Suprapubic skin (tissue), 4 donors: ENCODE measurements at regions not wholly inside any gene's neighbourhood (a gene's known extent, or its start where the extent isn't known, plus 50 kb on each side); places are given as distances from the start of the nearest gene placed in this dataset.

Experiments used
- CTCF ChIP-seq, 2 donors: fragments of 200-600 bp in 1 of 2; fragments of 450-650 bp in 1 of 2; sonication (generic) in 1 of 2; IDR thresholded peaks; one replicate each; pipeline ENCODE4 v1.5.1; 2016 to 2019; ENCODE audit warnings: antibody characterized with exemption in 2 of 2, mild to moderate bottlenecking in 1 of 2, moderate library complexity in 1 of 2
- POLR2A ChIP-seq, 2 donors: fragments of 450-650 bp; IDR thresholded peaks; one replicate each; pipeline ENCODE4 v1.6.1; 2017; ENCODE audit warnings: antibody characterized with exemption in 2 of 2, mild to moderate bottlenecking in 2 of 2, moderate library complexity in 2 of 2
- POLR2AphosphoS5 ChIP-seq, 3 donors: sonication (generic); formaldehyde crosslinking; IDR thresholded peaks; one replicate each; pipeline ENCODE4 v1.6.1; 2017; ENCODE audit warnings: antibody characterized with exemption in 3 of 3

- no peak for TF ChIP-seq CTCF (IDR thresholded peaks at IDR 0.05)
- TF ChIP-seq POLR2A (IDR thresholded peaks at IDR 0.05), result no peak
- no peak for TF ChIP-seq POLR2AphosphoS5 (IDR thresholded peaks at IDR 0.05)
These were observed 454.6 kb upstream of the UBE2E2 start for GRCh38 chr3:22748453-22749045.
